ENCODE measurements at regions not wholly inside any gene's neighbourhood (a gene's known extent, or its start where the extent isn't known, plus 50 kb on each side); places are given as distances from the start of the nearest gene placed in this dataset.
A peak's percentile ranks its signal among the peaks of the same experiment; 100 is the strongest.

DNA sequence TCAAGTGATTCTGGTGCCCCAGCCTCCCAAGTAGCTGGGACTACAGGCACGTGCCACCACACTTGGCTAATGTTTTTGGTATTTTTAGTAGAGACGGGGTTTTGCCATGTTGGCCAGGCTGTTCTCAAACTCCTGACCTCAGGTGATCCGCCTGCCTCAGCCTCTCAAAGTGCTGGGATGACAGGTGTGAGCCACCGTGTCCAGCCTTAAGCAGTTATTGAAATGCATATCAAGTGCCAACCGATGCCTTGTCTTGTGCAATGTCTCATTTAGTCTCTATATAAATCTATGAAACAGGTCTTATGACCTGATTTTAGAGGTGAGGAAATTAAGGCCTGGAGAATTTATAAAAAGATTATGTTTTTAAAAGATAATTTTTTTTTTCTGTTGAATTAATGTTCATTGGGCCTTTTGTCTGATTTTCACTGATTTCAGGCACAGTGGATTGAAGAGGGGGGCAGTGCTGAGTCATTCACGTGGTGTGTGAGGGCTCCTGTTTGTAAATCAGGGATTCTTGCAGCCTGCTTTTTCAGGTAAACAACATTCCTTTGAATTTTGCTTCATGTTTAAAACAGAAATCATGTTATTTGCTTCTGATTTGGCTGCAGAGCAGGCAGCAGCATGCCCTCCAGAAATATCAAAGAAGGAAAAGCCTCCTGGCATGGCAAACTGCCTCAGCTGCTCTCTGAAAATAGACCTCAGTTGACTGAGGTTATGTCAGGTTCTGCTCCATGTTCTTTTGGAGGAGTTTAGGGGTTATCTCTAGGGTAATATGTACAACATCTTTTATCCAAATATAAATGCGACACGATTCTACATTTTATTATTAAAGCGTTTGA lies 407.0 kb upstream of the RGMA start:
- ATAC-seq = no peak

DNA sequence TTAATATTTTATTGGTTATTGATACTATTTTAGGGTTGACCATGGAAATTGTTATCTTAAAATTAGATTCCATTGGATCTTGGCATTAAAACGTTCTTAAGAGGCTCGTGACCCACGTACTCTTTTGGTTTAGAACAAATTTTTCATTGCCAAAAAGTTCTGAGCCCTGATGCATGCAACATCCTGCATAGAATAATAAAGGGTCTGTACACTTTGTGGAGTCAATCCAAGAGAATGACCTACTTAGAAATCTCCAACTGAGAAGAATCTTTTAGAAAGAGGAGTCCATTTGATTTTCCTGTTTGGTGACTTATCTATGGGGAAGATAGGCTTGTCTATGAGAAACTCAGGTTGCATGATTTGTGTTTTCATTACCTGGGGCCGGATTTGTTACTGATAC lies 404.2 kb upstream of the RGMA start:
- no peak for ATAC-seq
- H3K9me3 ChIP-seq = no peaks in the 10 kb centered on the region
- no peak overlapping the region for H3K4me3 ChIP-seq
- TF ChIP-seq, protein P1, sequence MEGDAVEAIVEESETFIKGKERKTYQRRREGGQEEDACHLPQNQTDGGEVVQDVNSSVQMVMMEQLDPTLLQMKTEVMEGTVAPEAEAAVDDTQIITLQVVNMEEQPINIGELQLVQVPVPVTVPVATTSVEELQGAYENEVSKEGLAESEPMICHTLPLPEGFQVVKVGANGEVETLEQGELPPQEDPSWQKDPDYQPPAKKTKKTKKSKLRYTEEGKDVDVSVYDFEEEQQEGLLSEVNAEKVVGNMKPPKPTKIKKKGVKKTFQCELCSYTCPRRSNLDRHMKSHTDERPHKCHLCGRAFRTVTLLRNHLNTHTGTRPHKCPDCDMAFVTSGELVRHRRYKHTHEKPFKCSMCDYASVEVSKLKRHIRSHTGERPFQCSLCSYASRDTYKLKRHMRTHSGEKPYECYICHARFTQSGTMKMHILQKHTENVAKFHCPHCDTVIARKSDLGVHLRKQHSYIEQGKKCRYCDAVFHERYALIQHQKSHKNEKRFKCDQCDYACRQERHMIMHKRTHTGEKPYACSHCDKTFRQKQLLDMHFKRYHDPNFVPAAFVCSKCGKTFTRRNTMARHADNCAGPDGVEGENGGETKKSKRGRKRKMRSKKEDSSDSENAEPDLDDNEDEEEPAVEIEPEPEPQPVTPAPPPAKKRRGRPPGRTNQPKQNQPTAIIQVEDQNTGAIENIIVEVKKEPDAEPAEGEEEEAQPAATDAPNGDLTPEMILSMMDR (IDR thresholded peaks at IDR 0.05) = no peak
- no peaks in the 10 kb centered on the region for H3K36me3 ChIP-seq (ENCODE audit: low read depth)
- no peaks in the 10 kb centered on the region for H3K4me1 ChIP-seq (ENCODE audit: low read depth)
- DNase-seq = no peak
- intact Hi-C loops (cut with DNase I, micrococcal nuclease) = no loop called here

More for the DNA sequence above, 407.0 kb upstream of the RGMA start:
- no peaks in the 10 kb centered on the region for H3K36me3 ChIP-seq (ENCODE audit: low read depth)
- no peaks in the 10 kb centered on the region for H3K4me1 ChIP-seq (ENCODE audit: low read depth)
- TF ChIP-seq, protein P1 (IDR thresholded peaks at IDR 0.05) = no peak
- DNase-seq = no peak
- no peak overlapping the region for H3K4me3 ChIP-seq
- intact Hi-C loops (cut with DNase I, micrococcal nuclease) = no loop called here
- no peaks in the 10 kb centered on the region for H3K9me3 ChIP-seq

DNA sequence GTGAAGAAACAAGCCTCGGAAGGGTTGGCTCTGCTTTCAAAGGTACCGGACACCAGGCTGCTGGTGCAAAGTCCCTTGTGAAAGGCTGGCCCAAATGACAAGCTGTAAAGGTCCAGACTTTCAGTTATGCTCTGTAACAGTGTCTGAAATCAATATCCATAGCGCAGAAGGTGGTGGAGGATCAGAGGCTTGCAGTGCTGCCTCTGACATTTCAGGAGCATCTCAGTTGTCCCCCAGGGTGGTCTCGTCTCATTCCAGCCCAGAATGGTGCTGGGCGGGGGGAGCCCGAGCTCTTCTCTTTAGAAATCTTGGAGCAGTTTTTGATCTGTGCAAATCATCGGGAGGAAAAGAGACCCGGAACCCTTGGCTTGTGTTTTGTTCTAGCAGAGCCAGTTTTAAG lies 402.3 kb upstream of the RGMA start:
- TF ChIP-seq, protein P1 (IDR thresholded peaks at IDR 0.05) = no peak
- H3K36me3 ChIP-seq (ENCODE audit: low read depth) = no peaks in the 10 kb centered on the region
- H3K4me3 ChIP-seq = no peak overlapping the region
- DNase-seq = no peak
- intact Hi-C loops (cut with DNase I, micrococcal nuclease) = no loop called here
- no peaks in the 10 kb centered on the region for H3K4me1 ChIP-seq (ENCODE audit: low read depth)
- ATAC-seq = no peak
- H3K9me3 ChIP-seq = no peaks in the 10 kb centered on the region

DNA sequence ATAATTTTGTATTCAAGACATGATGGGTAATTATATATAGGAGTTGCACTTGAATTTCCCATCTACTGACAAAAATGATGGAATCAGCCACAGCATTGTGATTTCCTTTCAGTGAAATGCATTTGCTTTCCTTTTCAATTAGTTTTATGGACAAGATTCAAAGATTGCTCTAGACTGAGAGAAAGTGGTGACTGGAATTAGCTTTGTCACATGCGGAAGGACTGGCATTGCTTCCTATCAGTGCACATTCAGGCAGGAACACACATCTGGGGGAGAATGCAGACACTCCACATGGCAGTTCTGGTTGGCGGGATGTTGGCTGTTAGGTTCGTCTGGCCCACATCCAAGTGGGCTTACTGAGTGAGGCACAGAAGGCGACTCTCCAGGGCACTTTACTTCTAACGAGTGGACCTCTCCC lies 399.3 kb upstream of the RGMA start:
- intact Hi-C loops (cut with DNase I, micrococcal nuclease) = no loop called here
- TF ChIP-seq, protein P1 (IDR thresholded peaks at IDR 0.05) = no peak
- no peak for ATAC-seq
- Histone ChIP-seq H3K36me3 (ENCODE audit: low read depth) (no peaks in the 10 kb centered on the region), H3K4me3 (no peak overlapping the region), H3K9me3 (no peaks in the 10 kb centered on the region), H3K4me1 (ENCODE audit: low read depth) (no peaks in the 10 kb centered on the region)
- DNase-seq = no peak

DNA sequence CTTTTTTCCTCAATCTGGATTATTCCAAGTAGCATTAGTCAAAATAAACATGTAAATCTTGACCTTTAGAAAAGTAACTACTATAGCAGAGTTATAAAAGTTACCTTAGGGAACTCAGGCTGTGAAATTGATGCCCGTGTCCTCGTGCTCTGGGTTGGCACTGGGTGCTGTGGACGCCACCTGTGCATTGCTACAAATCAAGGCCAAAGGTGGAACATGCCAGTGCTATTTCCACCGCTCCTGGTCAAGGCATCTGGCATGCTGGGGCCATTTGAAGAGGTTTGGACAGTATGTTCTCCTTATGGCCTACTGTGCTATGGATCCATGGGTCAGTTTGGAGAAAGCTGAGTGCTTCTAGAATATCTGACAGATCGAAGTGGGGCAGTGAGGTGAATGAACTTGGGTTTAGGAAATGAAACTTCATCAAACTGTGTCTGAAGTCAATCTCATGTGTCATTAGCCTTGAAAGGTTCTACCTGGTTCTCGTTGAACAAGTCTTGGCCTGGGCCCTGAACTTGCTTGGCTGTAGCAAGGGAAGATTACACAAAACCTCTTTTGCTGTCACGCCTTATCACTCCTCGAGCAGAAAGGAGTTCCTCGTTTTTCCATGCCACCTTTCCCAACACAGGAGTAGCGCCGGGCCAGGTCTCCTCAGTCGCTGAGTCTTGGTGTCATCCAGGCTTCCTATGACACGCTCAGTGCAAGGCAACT lies 397.6 kb upstream of the RGMA start:
- H3K4me3 ChIP-seq = no peak overlapping the region
- peak in 1 of 3 donors; percentile 36 for DNase-seq
- intact Hi-C loops (cut with DNase I, micrococcal nuclease) = no loop called here
- no peaks in the 10 kb centered on the region for H3K4me1 ChIP-seq (ENCODE audit: low read depth)
- H3K36me3 ChIP-seq (ENCODE audit: low read depth) = no peaks in the 10 kb centered on the region
- TF ChIP-seq, protein P1 (IDR thresholded peaks at IDR 0.05) = no peak
- H3K9me3 ChIP-seq = no peaks in the 10 kb centered on the region
- peak; percentile 61 for ATAC-seq

Data from mucosa of descending colon (tissue), 3 donors.